H9 (cell line): ENCODE measurements at regions not wholly inside any gene's neighbourhood (a gene's known extent, or its start where the extent isn't known, plus 50 kb on each side); places are given as distances from the start of the nearest gene placed in this dataset.

Experiments used
- DNase-seq: peaks from one replicate; pipeline ENCODE4 v3.0.0-alpha.2; 2017
- H2AFZ ChIP-seq: one replicate; pipeline ENCODE4 v1.6.1; 2013; ENCODE audit warnings: mild to moderate bottlenecking, low read length, control low read depth, moderate library complexity
- H2AK5ac ChIP-seq: 2 replicates; pipeline ENCODE4 v1.6.1; 2013; ENCODE audit warnings: low read length, control low read depth, mixed read lengths; ENCODE audit not compliant: insufficient read length
- H2BK120ac ChIP-seq: one replicate; pipeline ENCODE4 v1.6.1; 2013; ENCODE audit warnings: low read depth, mild to moderate bottlenecking, low read length, control low read depth, inconsistent platforms; ENCODE audit not compliant: poor library complexity, severe bottlenecking
- H2BK12ac ChIP-seq: 2 replicates; pipeline ENCODE4 v1.6.1; 2013; ENCODE audit warnings: low read length, control low read depth, mixed read lengths, low read depth; ENCODE audit not compliant: insufficient read length
- H2BK15ac ChIP-seq: 2 replicates; pipeline ENCODE4 v1.6.1; 2013; ENCODE audit warnings: low read depth, low read length, control low read depth
- H2BK20ac ChIP-seq: one replicate; pipeline ENCODE4 v1.6.1; 2013; ENCODE audit warnings: low read depth, mild to moderate bottlenecking, low read length, control low read depth, inconsistent platforms; ENCODE audit not compliant: poor library complexity, severe bottlenecking
- H2BK5ac ChIP-seq: 2 replicates; pipeline ENCODE4 v1.6.1; 2013; ENCODE audit warnings: low read length, control low read depth, mixed read lengths; ENCODE audit not compliant: insufficient read length
- H3K14ac ChIP-seq: 2 replicates; pipeline ENCODE4 v1.6.1; 2013; ENCODE audit warnings: low read length, control low read depth; ENCODE audit not compliant: insufficient read depth
- H3K18ac ChIP-seq: 2 replicates; pipeline ENCODE4 v1.6.1; 2013; ENCODE audit warnings: low read depth, mild to moderate bottlenecking, mixed read lengths, low read length, control low read depth; ENCODE audit not compliant: insufficient read length
- H3K23ac ChIP-seq: 2 replicates; pipeline ENCODE4 v1.6.1; 2013; ENCODE audit warnings: low read length, control low read depth, mixed read lengths, low read depth; ENCODE audit not compliant: insufficient read length
- H3K23me2 ChIP-seq: 2 replicates; pipeline ENCODE4 v1.6.1; 2013; ENCODE audit warnings: low read depth, mild to moderate bottlenecking, mixed read lengths, low read length, control low read depth; ENCODE audit not compliant: insufficient read length, poor library complexity, severe bottlenecking
- H3K27ac ChIP-seq: 2 replicates; pipeline ENCODE4 v1.5.1; 2013; ENCODE audit warnings: low read length, control low read depth, mixed read lengths, low read depth; ENCODE audit not compliant: insufficient read length
- H3K27me3 ChIP-seq: 2 replicates; pipeline ENCODE4 v1.6.1; 2013; ENCODE audit warnings: low read length, control low read depth, inconsistent platforms; ENCODE audit not compliant: insufficient read depth
- H3K4ac ChIP-seq: 2 replicates; pipeline ENCODE4 v1.6.1; 2013; ENCODE audit warnings: low read depth, mild to moderate bottlenecking, control low read depth, inconsistent platforms, low read length, moderate library complexity
- H3K4me1 ChIP-seq: 2 replicates; pipeline ENCODE4 v1.6.1; 2013; ENCODE audit warnings: low read length, control low read depth, inconsistent platforms; ENCODE audit not compliant: insufficient read depth
- H3K4me2 ChIP-seq: 2 replicates; pipeline ENCODE4 v1.6.1; 2013; ENCODE audit warnings: low read length, control low read depth, mixed read lengths; ENCODE audit not compliant: insufficient read length, insufficient read depth
- H3K56ac ChIP-seq: 2 replicates; pipeline ENCODE4 v1.6.1; 2013; ENCODE audit warnings: low read depth, mild to moderate bottlenecking, mixed read lengths, low read length, control low read depth; ENCODE audit not compliant: insufficient read length
- H3K79me1 ChIP-seq: 2 replicates; pipeline ENCODE4 v1.6.1; 2013; ENCODE audit warnings: low read depth, mild to moderate bottlenecking, moderate library complexity, low read length, control low read depth, inconsistent platforms; ENCODE audit not compliant: insufficient read depth, poor library complexity, severe bottlenecking
- H3K79me2 ChIP-seq: 2 replicates; pipeline ENCODE4 v1.6.1; 2013; ENCODE audit warnings: low read length, control low read depth, inconsistent platforms; ENCODE audit not compliant: insufficient read depth
- H3K9ac ChIP-seq: 2 replicates; pipeline ENCODE4 v1.6.1; 2013; ENCODE audit warnings: low read length, control low read depth, mixed read lengths; ENCODE audit not compliant: insufficient read length; ENCODE audit errors: extremely low read depth
- H3K9me3 ChIP-seq: one replicate; pipeline ENCODE4 v1.6.1; 2013; ENCODE audit warnings: low read depth, low read length, inconsistent platforms; ENCODE audit not compliant: control insufficient read depth
- H3T11ph ChIP-seq: one replicate; pipeline ENCODE4 v1.6.1; 2013; ENCODE audit warnings: mild to moderate bottlenecking, low read length, control low read depth, inconsistent platforms
- H4K20me1 ChIP-seq: one replicate; pipeline ENCODE4 v1.6.1; 2013; ENCODE audit not compliant: control insufficient read depth, insufficient read length, insufficient read depth
- H4K5ac ChIP-seq: 2 replicates; pipeline ENCODE4 v1.6.1; 2013; ENCODE audit warnings: low read depth, mild to moderate bottlenecking, mixed read lengths, low read length, control low read depth; ENCODE audit not compliant: insufficient read length
- H4K8ac ChIP-seq: replicated peaks from 2 replicates; pipeline ENCODE4 v1.6.1; 2013; ENCODE audit warnings: low read length, control low read depth, mixed read lengths, low read depth; ENCODE audit not compliant: insufficient read length
- H4K91ac ChIP-seq: 2 replicates; pipeline ENCODE4 v1.6.1; 2013; ENCODE audit warnings: low read depth, mild to moderate bottlenecking, moderate library complexity, mixed read lengths, low read length, control low read depth; ENCODE audit not compliant: insufficient read length
- H3K27ac Mint-ChIP-seq, 3 experiments: 2 replicates in 2 of 3; 3 replicates in 1 of 3; pipeline ENCODE4 v1.8.0; 2020 to 2021; ENCODE audit warnings: mixed read lengths in 3 of 3, mild to moderate bottlenecking in 1 of 3, moderate library complexity in 1 of 3
- H3K27me3 Mint-ChIP-seq: 2 replicates; pipeline ENCODE4 v1.8.0; 2021; ENCODE audit warnings: low read depth, mild to moderate bottlenecking, moderate library complexity, mixed read lengths
- H3K36me3 Mint-ChIP-seq, 3 experiments: 2 replicates in 2 of 3; 3 replicates in 1 of 3; pipeline ENCODE4 v1.8.0; 2020 to 2021; ENCODE audit warnings: low read depth in 3 of 3, mixed read lengths in 3 of 3; ENCODE audit not compliant: insufficient read depth in 1 of 3
- H3K4me1 Mint-ChIP-seq, 2 experiments: 2 replicates each; pipeline ENCODE4 v1.8.0; 2020; ENCODE audit warnings: mixed read lengths in 2 of 2
- H3K4me3 Mint-ChIP-seq, 2 experiments: 2 replicates in 1 of 2; 3 replicates in 1 of 2; pipeline ENCODE4 v1.8.0; 2020 to 2021; ENCODE audit warnings: mild to moderate bottlenecking in 2 of 2, mixed read lengths in 2 of 2, moderate library complexity in 1 of 2
- H3K9me3 Mint-ChIP-seq, 2 experiments: 2 replicates in 1 of 2; 3 replicates in 1 of 2; pipeline ENCODE4 v1.8.0; 2020; ENCODE audit warnings: mild to moderate bottlenecking in 2 of 2, mixed read lengths in 2 of 2, moderate library complexity in 1 of 2
- WGBS: extraction: QIAGEN DNeasy Blood & Tissue Kit; methylation state at CpG from one replicate; pipeline ENCODE4 v1.1.7; 2013; ENCODE audit warnings: missing lambda C conversion rate, low lambda C conversion rate, mixed read lengths; ENCODE audit not compliant: insufficient read length; ENCODE audit errors: extremely low coverage; 5-methylcytosine and 5-hydroxymethylcytosine counted together
- TF ChIP-seq, protein P1 (sequence below): fragments of 200-600 bp; sonication (generic); conservative IDR thresholded peaks from 3 replicates; pipeline ENCODE4 v1.8.0; 2021; ENCODE audit warnings: antibody characterized with exemption, mild to moderate bottlenecking

GRCh38 chr7:82697897-82698296 is 254.3 kb upstream of the CACNA2D1 start:
- H3K18ac ChIP-seq, result no peak overlapping the region
- no peak for DNase-seq
- H3K36me3 Mint-ChIP-seq, result no peaks in the 10 kb centered on the region
- peaks cover 6 to 11% of the 10 kb centered on the region in 2 experiments for H3K4me1 Mint-ChIP-seq
- no peak overlapping the region for H3K56ac ChIP-seq
- no peak overlapping the region for H3K23ac ChIP-seq
- no CpG with 5 or more reads among the region's 3 CpGs for WGBS
- H3K4me2 ChIP-seq, result no peak overlapping the region
- no peak overlapping the region for H4K8ac ChIP-seq
- H3K14ac ChIP-seq, result no peak overlapping the region
- no peak overlapping the region for H2BK20ac ChIP-seq
- no peak overlapping the region for H2AFZ ChIP-seq
- H3K79me2 ChIP-seq, result no peaks in the 10 kb centered on the region
- no peaks in the 10 kb centered on the region; the same call in 1 of the 2 replicates for H3K4me1 ChIP-seq
- no peak overlapping the region for H3K4ac ChIP-seq
- H3K9me3 Mint-ChIP-seq, result no peaks in the 10 kb centered on the region
- no peaks in the 10 kb centered on the region for H4K20me1 ChIP-seq
- H3K27ac ChIP-seq, result no peak overlapping the region
- no peaks in the 10 kb centered on the region for H3K9me3 ChIP-seq
- no peak overlapping the region for H2BK120ac ChIP-seq
- no peak overlapping the region for H3K4me3 Mint-ChIP-seq
- H2BK5ac ChIP-seq, result no peak overlapping the region
- no peak overlapping the region for H2AK5ac ChIP-seq
- no peak overlapping the region for H3K9ac ChIP-seq
- H3K23me2 ChIP-seq, result no peaks in the 10 kb centered on the region
- H4K5ac ChIP-seq, result no peak overlapping the region
- no peaks in the 10 kb centered on the region for H3K79me1 ChIP-seq
- H3K27ac Mint-ChIP-seq, result no peak overlapping the region
- H3K27me3 ChIP-seq, result no peaks in the 10 kb centered on the region
- no peak overlapping the region for H2BK15ac ChIP-seq
- H3K27me3 Mint-ChIP-seq, result no peaks in the 10 kb centered on the region
- TF ChIP-seq, protein P1, sequence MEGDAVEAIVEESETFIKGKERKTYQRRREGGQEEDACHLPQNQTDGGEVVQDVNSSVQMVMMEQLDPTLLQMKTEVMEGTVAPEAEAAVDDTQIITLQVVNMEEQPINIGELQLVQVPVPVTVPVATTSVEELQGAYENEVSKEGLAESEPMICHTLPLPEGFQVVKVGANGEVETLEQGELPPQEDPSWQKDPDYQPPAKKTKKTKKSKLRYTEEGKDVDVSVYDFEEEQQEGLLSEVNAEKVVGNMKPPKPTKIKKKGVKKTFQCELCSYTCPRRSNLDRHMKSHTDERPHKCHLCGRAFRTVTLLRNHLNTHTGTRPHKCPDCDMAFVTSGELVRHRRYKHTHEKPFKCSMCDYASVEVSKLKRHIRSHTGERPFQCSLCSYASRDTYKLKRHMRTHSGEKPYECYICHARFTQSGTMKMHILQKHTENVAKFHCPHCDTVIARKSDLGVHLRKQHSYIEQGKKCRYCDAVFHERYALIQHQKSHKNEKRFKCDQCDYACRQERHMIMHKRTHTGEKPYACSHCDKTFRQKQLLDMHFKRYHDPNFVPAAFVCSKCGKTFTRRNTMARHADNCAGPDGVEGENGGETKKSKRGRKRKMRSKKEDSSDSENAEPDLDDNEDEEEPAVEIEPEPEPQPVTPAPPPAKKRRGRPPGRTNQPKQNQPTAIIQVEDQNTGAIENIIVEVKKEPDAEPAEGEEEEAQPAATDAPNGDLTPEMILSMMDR, result no peak
- H2BK12ac ChIP-seq, result no peak overlapping the region
- H4K91ac ChIP-seq, result no peak overlapping the region
- H3T11ph ChIP-seq, result no peak overlapping the region
